ENCODE measurements at regions not wholly inside any gene's neighbourhood (a gene's known extent, or its start where the extent isn't known, plus 50 kb on each side); places are given as distances from the start of the nearest gene placed in this dataset.
"Not testable (repeated sequence)": the region's sequence is repeated elsewhere in the genome, so short reads cannot be mapped to it uniquely, and the experiment has no call there.

DNA sequence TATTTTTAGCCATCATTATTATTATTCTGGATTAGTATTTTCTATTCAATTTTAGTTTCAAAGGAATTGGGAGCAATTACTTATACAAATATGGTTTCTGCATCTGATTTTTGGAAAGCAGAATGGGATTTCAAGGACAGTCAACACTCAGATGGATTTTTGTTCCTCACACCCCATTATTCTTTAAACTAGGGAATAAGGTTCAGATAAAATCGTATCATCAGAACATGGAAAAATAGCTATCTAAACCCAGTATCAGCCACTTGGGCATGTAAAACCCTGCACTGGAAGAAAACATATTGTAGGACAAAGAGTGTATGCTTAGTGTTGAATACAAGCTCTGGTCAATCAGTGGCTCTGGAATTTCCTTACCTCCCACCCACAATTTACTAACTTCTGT is 452.5 kb downstream of the ZNF516 start:
- H3K9me3 Mint-ChIP-seq = no peaks in the 10 kb centered on the region
- no peaks in the 10 kb centered on the region for H3K36me3 Mint-ChIP-seq (ENCODE audit: insufficient read depth)
- H3K4me1 Mint-ChIP-seq (ENCODE audit: low read depth) = no peaks in the 10 kb centered on the region
- DNase-seq (no peak), ATAC-seq (no peak)
- peaks cover 2% of the 10 kb centered on the region for H3K27me3 Mint-ChIP-seq (ENCODE audit: low read depth)
- no peak overlapping the region for H3K4me3 Mint-ChIP-seq

DNA sequence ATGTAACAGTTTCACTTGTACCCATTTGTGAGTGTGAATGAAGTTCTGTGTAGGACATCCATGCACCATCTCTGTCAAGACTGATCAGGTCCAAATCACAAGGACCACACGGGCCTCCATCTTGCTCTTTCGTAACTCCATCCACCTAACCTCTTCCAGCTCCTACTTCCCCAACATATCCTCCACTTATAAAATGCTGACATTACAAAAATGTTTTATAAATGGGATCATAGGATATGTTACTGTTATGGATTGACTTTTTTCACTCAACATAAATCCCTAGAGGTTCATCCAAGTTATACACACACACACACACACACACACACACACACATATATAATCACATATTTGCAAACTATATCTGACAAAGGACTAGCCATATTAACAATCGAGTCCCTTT is 476.8 kb downstream of the ZNF516 start:
- DNase-seq (no peak), ATAC-seq (no peak)
- peaks cover 10% of the 10 kb centered on the region for H3K9me3 Mint-ChIP-seq
- no peaks in the 10 kb centered on the region for H3K36me3 Mint-ChIP-seq (ENCODE audit: insufficient read depth)
- no peak overlapping the region for H3K4me3 Mint-ChIP-seq
- peaks cover 2% of the 10 kb centered on the region for H3K27me3 Mint-ChIP-seq (ENCODE audit: low read depth)
- H3K4me1 Mint-ChIP-seq (ENCODE audit: low read depth) = no peaks in the 10 kb centered on the region

DNA sequence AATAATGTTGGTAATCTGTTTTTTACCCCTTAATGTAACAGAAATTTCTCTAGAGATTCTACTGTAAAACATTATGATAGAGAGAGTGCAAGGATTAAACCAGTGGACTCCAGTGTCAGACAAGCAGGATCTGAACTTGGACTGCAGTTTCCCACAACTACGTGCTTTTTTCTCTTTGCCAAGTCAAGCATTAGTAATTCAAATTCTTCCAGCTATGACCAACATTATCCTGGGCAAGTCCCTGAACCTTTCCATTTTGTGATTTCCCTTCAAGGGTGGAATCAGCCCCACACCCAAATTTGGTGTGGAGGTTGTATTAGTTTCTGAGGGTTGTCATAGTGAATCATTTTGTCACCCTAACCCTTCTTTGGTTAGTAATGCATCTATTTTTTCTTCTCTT is 482.0 kb downstream of the ZNF516 start:
- no peak for ATAC-seq
- Mint-ChIP-seq H3K36me3 (ENCODE audit: insufficient read depth) (no peaks in the 10 kb centered on the region), H3K27me3 (ENCODE audit: low read depth) (peaks cover 2% of the 10 kb centered on the region), H3K4me1 (ENCODE audit: low read depth) (no peaks in the 10 kb centered on the region), H3K4me3 (no peak overlapping the region), H3K9me3 (no peaks in the 10 kb centered on the region)
- no peak for DNase-seq

DNA sequence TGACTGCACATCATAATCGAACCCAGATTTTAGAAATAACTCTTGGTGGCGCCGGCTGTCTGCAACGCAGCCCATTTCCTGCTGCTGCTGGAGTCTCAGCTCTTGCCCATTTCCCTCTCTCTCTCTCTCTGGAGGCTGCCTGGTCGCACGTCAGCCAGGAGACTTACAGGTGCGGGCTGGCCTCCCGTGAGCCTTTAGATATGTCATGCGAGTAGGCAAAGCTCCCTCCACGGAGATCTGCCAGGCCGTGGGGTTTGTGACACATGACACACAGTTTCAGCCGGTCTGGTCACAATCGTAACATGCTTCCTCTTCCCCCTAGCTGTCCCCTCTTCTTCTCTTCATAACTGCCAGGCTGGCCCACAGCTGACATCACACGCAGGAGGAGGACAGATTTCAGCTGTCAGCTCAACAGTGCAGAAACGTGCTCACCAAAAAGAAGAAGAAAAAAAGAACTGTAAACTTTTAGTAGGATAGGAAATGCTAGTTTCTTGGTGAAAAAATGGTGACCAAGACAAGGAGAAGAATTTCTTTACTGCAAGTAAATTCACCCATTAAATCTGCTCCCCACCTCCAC is 489.3 kb downstream of the ZNF516 start:
- Mint-ChIP-seq H3K9me3 (no peaks in the 10 kb centered on the region), H3K36me3 (ENCODE audit: insufficient read depth) (no peaks in the 10 kb centered on the region), H3K4me3 (no peak overlapping the region), H3K27me3 (ENCODE audit: low read depth) (no peaks in the 10 kb centered on the region), H3K4me1 (ENCODE audit: low read depth) (no peaks in the 10 kb centered on the region)
- ATAC-seq (no peak), DNase-seq (no peak)

DNA sequence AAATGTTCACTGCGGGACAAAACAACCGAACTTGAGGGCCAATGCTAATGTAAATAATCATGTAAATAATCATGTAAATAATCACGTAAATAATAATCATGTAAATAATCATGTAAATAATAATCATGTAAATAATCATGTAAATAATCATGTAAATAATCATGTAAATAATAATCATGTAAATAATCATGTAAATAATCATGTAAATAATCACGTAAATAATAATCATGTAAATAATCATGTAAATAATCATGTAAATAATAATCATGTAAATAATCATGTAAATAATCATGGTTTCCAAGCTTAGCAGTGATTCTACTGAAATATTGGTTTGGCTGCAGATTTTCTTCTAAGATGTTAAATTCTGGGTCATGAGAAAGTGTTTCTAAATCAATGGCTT is 507.1 kb downstream of the ZNF516 start:
- not testable (repeated sequence) for H3K4me3 Mint-ChIP-seq; H3K4me1 Mint-ChIP-seq (ENCODE audit: low read depth); H3K36me3 Mint-ChIP-seq (ENCODE audit: insufficient read depth); DNase-seq; H3K27me3 Mint-ChIP-seq (ENCODE audit: low read depth); H3K9me3 Mint-ChIP-seq; ATAC-seq

DNA sequence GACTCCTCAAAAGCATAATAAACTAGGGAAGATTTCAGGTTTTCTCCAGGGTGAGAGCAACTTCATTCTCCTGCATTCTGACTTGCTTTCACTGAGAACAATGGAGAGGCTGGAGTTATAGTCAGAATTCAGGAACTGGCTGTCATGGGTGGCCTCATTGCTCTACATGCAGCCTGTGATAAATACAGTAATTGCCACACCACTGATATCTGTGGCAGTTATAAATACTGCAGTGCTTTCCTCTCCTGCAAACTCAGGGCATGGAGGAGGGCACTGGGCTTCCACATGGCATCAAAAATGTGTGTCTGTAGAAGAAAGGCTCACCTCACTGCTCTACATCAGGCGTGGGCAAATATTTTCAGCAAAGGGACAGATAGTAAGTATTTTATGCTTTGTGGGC is 510.2 kb downstream of the ZNF516 start:
- Mint-ChIP-seq H3K27me3 (ENCODE audit: low read depth) (no peaks in the 10 kb centered on the region), H3K4me1 (ENCODE audit: low read depth) (no peaks in the 10 kb centered on the region), H3K9me3 (peaks cover 4% of the 10 kb centered on the region), H3K36me3 (ENCODE audit: insufficient read depth) (no peaks in the 10 kb centered on the region), H3K4me3 (no peak overlapping the region)
- no peak for ATAC-seq
- no peak for DNase-seq

DNA sequence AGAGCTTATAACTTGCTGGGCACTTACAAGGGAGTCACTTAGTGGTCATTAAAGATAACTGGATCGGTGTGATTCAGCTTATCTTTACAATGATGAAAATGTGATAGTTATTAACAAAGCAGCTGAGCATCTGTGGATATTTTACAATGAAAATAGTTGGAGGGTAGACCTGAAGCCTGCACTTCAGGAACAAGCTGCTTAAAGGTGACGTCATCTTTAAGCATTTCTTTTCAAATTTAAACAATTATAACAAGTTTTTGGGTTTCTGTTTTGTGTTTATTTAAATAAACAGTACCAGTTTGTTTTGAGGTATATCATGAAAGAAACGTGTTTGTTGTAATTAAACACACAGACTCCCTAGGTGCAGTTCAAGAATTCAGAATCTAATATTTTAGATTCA is 513.9 kb downstream of the ZNF516 start:
- DNase-seq = no peak
- no peaks in the 10 kb centered on the region for H3K4me1 Mint-ChIP-seq (ENCODE audit: low read depth)
- ATAC-seq = no peak
- H3K9me3 Mint-ChIP-seq = peaks cover 4% of the 10 kb centered on the region
- H3K4me3 Mint-ChIP-seq = no peak overlapping the region
- no peaks in the 10 kb centered on the region for H3K36me3 Mint-ChIP-seq (ENCODE audit: insufficient read depth)
- H3K27me3 Mint-ChIP-seq (ENCODE audit: low read depth) = no peaks in the 10 kb centered on the region

DNA sequence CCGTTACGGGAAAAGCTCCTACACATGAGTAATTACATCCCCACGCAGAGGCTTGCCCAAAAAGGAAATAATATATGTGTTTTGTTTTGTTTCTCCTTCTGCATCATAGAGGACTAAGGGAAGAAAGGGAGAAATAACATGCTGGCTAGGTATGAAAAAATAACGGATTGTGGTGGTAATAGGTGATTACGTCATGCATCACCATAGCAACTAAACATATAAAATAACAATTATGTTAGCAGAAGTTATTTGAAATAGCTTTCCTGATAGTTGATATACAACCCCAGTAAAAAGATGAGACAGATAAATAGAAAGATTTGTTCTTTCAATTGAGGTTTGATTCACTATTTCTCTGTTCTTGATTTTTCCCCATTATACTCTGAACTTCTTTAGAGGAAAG is 518.0 kb downstream of the ZNF516 start:
- no peak for DNase-seq
- no peaks in the 10 kb centered on the region for H3K36me3 Mint-ChIP-seq (ENCODE audit: insufficient read depth)

DNA sequence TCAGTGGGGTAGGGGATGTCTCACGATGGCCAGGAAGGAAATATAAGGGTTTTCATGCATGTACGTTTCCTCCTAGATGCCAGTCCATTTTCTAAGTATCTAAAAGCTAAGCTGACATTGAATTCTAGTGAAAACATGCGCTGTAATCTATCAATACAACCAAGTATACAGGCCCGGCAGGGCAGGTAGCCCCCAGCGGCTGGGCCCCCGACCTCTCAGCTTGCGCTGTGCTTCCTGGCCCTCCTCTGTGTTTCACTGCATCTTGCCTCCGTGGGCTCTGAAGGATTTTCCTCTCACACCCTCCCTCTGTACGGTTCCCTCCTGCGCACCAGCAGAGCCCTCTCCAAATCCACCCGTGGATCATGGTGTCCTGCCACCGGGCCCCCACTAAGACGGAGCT is 524.8 kb downstream of the ZNF516 start:
- Mint-ChIP-seq H3K4me3 (no peak overlapping the region), H3K9me3 (no peaks in the 10 kb centered on the region)
- DNase-seq = no peak

More for the DNA sequence above, 518.0 kb downstream of the ZNF516 start:
- Mint-ChIP-seq H3K4me1 (ENCODE audit: low read depth) (no peaks in the 10 kb centered on the region), H3K4me3 (no peak overlapping the region), H3K27me3 (ENCODE audit: low read depth) (no peaks in the 10 kb centered on the region), H3K9me3 (no peaks in the 10 kb centered on the region)
- ATAC-seq = no peak

DNA sequence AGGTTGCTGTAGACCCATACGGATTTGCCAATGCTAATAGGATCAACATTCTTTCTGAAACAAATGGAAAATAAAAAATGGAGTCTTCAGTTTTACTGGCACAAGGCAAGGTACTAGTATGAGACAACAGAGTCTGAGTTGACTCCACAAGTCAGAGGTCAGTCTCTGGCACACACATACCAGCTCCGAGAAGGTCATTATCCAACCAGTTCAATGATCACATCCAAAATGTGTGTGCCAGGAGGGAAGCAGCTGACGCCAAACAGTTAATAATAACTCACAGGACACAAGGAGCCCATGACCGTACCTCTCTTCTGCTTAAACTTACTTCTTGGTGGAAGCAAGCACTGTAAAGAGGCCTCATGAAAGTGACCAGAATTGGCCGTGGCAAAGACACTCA is 528.6 kb downstream of the ZNF516 start:
- DNase-seq (no peak), ATAC-seq (no peak)
- Mint-ChIP-seq H3K4me3 (no peak overlapping the region), H3K9me3 (no peaks in the 10 kb centered on the region), H3K27me3 (ENCODE audit: low read depth) (peaks cover 9% of the 10 kb centered on the region), H3K36me3 (ENCODE audit: insufficient read depth) (no peaks in the 10 kb centered on the region), H3K4me1 (ENCODE audit: low read depth) (no peaks in the 10 kb centered on the region)

More for the DNA sequence above, 524.8 kb downstream of the ZNF516 start:
- H3K27me3 Mint-ChIP-seq (ENCODE audit: low read depth) = peaks cover 2% of the 10 kb centered on the region
- no peaks in the 10 kb centered on the region for H3K4me1 Mint-ChIP-seq (ENCODE audit: low read depth)
- ATAC-seq = no peak
- H3K36me3 Mint-ChIP-seq (ENCODE audit: insufficient read depth) = no peaks in the 10 kb centered on the region

DNA sequence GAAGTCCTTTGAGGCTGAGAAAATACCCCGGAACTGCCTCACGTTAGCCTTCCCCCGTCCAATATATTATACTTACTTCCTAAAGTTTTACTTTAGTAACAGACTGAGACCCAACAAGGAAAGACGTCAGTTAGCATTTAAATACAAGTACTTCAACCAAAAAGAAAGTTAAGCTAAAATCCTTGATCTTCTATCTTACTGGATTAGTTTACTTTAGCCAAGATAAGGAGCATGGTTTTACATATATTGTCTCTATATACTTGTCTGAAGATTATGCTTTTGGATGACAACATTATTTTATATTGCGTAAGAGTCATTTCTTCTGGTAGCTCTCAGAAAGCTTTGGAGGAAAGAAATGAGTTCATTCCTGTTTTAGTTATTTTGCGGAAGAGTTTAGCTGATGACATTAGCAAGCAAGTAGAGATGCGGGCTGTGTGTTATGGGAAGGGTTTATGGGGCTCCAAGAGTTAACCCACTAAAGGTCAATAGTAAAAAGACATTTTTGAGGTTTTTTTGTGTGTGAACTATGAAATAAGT is 532.9 kb downstream of the ZNF516 start:
- DNase-seq (no peak), ATAC-seq (no peak)
- Mint-ChIP-seq H3K36me3 (ENCODE audit: insufficient read depth) (no peaks in the 10 kb centered on the region), H3K4me3 (no peak overlapping the region), H3K9me3 (no peaks in the 10 kb centered on the region), H3K27me3 (ENCODE audit: low read depth) (peaks cover 7% of the 10 kb centered on the region), H3K4me1 (ENCODE audit: low read depth) (no peaks in the 10 kb centered on the region)

DNA sequence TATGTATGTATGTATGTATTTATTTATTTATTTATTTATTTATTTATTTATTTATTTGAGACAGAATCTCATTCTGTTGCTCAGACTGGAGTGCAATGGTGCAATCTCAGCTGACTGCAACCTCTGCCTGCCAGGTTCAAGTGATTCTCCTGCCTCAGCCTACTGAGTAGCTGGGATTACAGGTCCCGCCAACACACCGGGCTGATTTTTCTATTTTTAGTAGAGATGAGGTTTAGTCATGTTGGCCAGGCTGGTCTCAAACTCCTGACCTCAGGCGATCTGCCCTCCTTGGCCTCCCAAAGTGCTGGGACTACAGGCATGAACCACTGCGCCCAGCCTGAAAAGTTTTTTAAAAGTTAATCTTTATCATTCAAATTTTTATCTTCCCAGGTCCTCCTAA is 532.9 kb upstream of the SMIM21 start:
- not testable (repeated sequence) for H3K27me3 Mint-ChIP-seq (ENCODE audit: low read depth); H3K9me3 Mint-ChIP-seq; H3K4me3 Mint-ChIP-seq; ATAC-seq; H3K4me1 Mint-ChIP-seq (ENCODE audit: low read depth); DNase-seq; H3K36me3 Mint-ChIP-seq (ENCODE audit: insufficient read depth)

DNA sequence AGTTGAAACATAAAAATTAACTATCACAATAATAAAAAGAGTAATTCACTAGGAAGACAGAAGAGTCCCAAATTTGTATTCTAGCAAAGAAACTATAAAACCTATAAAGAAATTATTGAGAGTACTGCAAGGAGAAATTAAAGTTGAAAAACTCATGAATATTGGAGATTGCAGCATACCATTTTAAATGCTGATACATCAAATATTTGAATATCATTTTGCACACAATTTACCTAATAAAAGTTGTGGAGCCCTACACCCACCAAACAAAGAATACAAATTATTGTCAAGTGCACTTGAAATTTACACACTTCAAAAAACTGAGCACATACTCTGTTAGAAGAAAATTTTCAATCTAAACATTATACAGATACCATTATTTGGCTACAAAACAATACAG is 531.6 kb upstream of the SMIM21 start:
- H3K4me1 Mint-ChIP-seq (ENCODE audit: low read depth) = no peaks in the 10 kb centered on the region
- H3K9me3 Mint-ChIP-seq = peaks cover 5% of the 10 kb centered on the region

DNA sequence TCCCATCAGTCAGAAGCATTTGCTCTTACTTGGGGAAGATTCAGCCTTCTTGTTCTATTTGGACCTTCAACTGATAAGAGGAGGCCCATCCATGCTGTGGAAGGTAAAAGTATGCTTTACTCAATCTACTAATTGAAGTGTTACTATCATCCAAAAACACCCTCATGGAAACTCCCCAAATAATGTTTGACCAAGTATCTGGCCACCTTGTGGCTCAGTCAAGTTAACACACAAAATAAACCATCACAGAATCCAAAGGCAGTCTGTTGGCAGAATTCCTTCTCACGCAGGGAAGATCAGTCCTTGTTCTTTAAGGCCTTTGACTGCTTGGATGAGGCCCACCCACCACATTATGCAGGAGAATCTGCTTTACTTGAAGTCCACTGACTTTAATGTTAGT is 531.2 kb upstream of the SMIM21 start:
- no peak overlapping the region for H3K4me3 Mint-ChIP-seq

More for the DNA sequence above, 531.6 kb upstream of the SMIM21 start:
- H3K4me3 Mint-ChIP-seq = no peak overlapping the region
- DNase-seq (no peak), ATAC-seq (no peak)
- no peaks in the 10 kb centered on the region for H3K36me3 Mint-ChIP-seq (ENCODE audit: insufficient read depth)
- peaks cover 7% of the 10 kb centered on the region for H3K27me3 Mint-ChIP-seq (ENCODE audit: low read depth)

DNA sequence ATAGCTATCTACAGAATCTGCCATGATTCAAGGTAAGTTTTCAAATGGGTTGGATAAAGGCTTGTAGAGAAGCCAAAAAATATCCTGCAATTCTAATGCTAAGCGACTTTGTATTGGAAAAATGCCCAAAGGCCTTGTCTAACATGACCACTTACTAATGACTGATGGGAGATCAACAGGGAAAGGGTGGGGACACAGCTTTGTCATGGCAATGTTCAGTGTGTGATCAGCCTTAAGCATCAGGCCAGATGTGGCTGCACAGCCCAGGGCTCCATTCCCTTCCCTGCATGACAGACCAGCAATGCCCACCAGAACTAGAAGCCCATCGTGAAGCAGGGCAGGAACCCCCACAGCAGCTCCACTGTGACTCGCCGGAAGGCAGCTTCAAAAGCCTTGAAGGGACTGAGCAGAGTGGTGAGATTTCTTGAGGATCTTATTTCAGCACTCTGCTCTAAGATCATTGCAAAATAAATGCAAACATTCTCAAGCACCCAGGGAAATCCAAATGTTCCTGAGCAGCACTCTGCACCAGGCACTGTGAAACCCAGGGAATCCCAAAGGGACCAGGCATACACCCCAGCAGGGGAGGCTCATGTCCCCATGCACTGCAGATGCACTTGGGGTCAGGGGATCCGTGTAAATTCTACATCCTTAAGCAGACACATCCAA is 517.9 kb upstream of the SMIM21 start:
- no peaks in the 10 kb centered on the region for H3K36me3 Mint-ChIP-seq (ENCODE audit: insufficient read depth)
- no peak for ATAC-seq
- no peak for DNase-seq
- no peaks in the 10 kb centered on the region for H3K27me3 Mint-ChIP-seq (ENCODE audit: low read depth)
- no peaks in the 10 kb centered on the region for H3K4me1 Mint-ChIP-seq (ENCODE audit: low read depth)
- H3K9me3 Mint-ChIP-seq = peaks cover 25% of the 10 kb centered on the region
- no peak overlapping the region for H3K4me3 Mint-ChIP-seq

More for the DNA sequence above, 531.2 kb upstream of the SMIM21 start:
- no peaks in the 10 kb centered on the region for H3K4me1 Mint-ChIP-seq (ENCODE audit: low read depth)
- H3K9me3 Mint-ChIP-seq = peaks cover 5% of the 10 kb centered on the region
- peaks cover 7% of the 10 kb centered on the region for H3K27me3 Mint-ChIP-seq (ENCODE audit: low read depth)
- ATAC-seq = no peak
- DNase-seq = no peak
- H3K36me3 Mint-ChIP-seq (ENCODE audit: insufficient read depth) = no peaks in the 10 kb centered on the region

All from activated T-cell treated with anti-CD3 and anti-CD28 coated beads, Interleukin-2, amount 50 U/mL, for 4 hours (primary cell).